ENCODE measurements at regions not wholly inside any gene's neighbourhood (a gene's known extent, or its start where the extent isn't known, plus 50 kb on each side); places are given as distances from the start of the nearest gene placed in this dataset.
A peak's percentile ranks its signal among the peaks of the same experiment; 100 is the strongest.
"Not testable (repeated sequence)": the region's sequence is repeated elsewhere in the genome, so short reads cannot be mapped to it uniquely, and the experiment has no call there.

GRCh38 chr12:38016602-38017001, 300.0 kb upstream of the ALG10B start:
- no peak for DNase-seq

GRCh38 chr12:38025916-38026315, 290.7 kb upstream of the ALG10B start:
- DNase-seq: no peak

- DNase-seq: no peak
These were observed 263.5 kb upstream of the ALG10B start for GRCh38 chr12:38053113-38053512.

- peak; percentile 53 for DNase-seq
These were observed 262.7 kb upstream of the ALG10B start for GRCh38 chr12:38053655-38054464.

- DNase-seq: no peak
These were observed 259.6 kb upstream of the ALG10B start for GRCh38 chr12:38056701-38057689.

GRCh38 chr12:38099686-38100085, 216.9 kb upstream of the ALG10B start:
- no peak for DNase-seq

- no peak for DNase-seq
These were observed 214.8 kb upstream of the ALG10B start for GRCh38 chr12:38101753-38102152.

GRCh38 chr12:38102197-38102596, 214.4 kb upstream of the ALG10B start:
- DNase-seq: no peak

- no peak for DNase-seq
These were observed 206.4 kb upstream of the ALG10B start for GRCh38 chr12:38110026-38110699.

GRCh38 chr12:38113991-38114390, 202.6 kb upstream of the ALG10B start:
- no peak for DNase-seq

GRCh38 chr12:38116968-38117367, 199.6 kb upstream of the ALG10B start:
- no peak for DNase-seq

GRCh38 chr12:38118632-38119031, 197.9 kb upstream of the ALG10B start:
- DNase-seq: no peak

GRCh38 chr12:38120438-38120837, 196.1 kb upstream of the ALG10B start:
- DNase-seq: no peak

- DNase-seq: not testable (repeated sequence)
These were observed 193.5 kb upstream of the ALG10B start for GRCh38 chr12:38123028-38123427.

GRCh38 chr12:38123566-38124246, 192.9 kb upstream of the ALG10B start:
- DNase-seq: no peak

GRCh38 chr12:38124247-38125012, 192.1 kb upstream of the ALG10B start:
- DNase-seq: no peak

- no peak for DNase-seq
These were observed 184.4 kb upstream of the ALG10B start for GRCh38 chr12:38132139-38132538.

- no peak for DNase-seq
These were observed 179.3 kb upstream of the ALG10B start for GRCh38 chr12:38137287-38137686.

GRCh38 chr12:38137716-38138115, 178.9 kb upstream of the ALG10B start:
- DNase-seq: no peak

GRCh38 chr12:38138225-38139221, 178.1 kb upstream of the ALG10B start:
- DNase-seq: peak; percentile 64

Measured in NCI-H146 (cell line).